ENCODE measurements at regions not wholly inside any gene's neighbourhood (a gene's known extent, or its start where the extent isn't known, plus 50 kb on each side); places are given as distances from the start of the nearest gene placed in this dataset.

DNA sequence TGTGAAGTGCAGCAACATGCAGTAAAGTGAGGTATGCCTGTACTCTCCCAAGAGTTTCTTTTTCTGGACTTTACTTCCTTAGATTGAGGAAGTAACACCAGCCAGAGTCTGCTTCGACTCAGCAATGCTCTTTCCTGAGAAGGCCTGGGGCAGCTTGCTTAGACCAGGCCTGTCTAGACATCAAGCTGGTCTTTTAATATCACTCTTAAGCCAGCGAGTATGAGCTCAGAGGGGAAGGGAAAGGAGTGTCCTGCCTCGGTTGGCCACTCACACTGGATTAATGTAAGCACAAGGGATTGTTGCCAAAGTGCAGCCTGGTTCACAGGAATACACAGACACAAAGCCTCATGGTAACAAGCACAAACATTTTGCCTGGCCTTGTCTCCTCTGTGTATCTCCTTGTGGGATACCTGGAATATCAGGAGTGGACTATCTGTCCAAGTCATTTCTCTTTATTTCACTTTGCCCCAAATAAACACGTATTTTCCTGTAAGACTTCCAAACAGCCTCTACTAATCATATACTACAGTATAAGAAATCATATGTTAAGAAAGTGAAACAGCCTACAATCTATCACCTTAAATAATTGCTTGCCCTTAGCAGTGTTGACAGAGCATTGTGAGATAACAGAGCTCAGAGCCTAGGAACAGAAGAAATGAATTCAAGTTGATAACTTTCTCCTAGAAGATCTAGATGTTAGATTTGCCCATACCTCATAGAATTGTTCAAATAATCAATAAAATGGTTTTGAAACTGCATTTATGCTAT lies 121.2 kb upstream of the DAAM1 start:
- H3K9me3 ChIP-seq = peaks cover 0 to 15% of the 10 kb centered on the region in 2 donors
- no peaks in the 10 kb centered on the region for H3K36me3 ChIP-seq
- TF ChIP-seq, protein P1, sequence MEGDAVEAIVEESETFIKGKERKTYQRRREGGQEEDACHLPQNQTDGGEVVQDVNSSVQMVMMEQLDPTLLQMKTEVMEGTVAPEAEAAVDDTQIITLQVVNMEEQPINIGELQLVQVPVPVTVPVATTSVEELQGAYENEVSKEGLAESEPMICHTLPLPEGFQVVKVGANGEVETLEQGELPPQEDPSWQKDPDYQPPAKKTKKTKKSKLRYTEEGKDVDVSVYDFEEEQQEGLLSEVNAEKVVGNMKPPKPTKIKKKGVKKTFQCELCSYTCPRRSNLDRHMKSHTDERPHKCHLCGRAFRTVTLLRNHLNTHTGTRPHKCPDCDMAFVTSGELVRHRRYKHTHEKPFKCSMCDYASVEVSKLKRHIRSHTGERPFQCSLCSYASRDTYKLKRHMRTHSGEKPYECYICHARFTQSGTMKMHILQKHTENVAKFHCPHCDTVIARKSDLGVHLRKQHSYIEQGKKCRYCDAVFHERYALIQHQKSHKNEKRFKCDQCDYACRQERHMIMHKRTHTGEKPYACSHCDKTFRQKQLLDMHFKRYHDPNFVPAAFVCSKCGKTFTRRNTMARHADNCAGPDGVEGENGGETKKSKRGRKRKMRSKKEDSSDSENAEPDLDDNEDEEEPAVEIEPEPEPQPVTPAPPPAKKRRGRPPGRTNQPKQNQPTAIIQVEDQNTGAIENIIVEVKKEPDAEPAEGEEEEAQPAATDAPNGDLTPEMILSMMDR (IDR thresholded peaks at IDR 0.05) = no peak
- H3K27me3 ChIP-seq = no peaks in the 10 kb centered on the region
- DNase-seq (ENCODE audit: low spot score) = no peak
- no peak overlapping the region for H3K4me3 ChIP-seq
- no peak overlapping the region for H3K27ac ChIP-seq
- H3K4me1 ChIP-seq = no peaks in the 10 kb centered on the region

DNA sequence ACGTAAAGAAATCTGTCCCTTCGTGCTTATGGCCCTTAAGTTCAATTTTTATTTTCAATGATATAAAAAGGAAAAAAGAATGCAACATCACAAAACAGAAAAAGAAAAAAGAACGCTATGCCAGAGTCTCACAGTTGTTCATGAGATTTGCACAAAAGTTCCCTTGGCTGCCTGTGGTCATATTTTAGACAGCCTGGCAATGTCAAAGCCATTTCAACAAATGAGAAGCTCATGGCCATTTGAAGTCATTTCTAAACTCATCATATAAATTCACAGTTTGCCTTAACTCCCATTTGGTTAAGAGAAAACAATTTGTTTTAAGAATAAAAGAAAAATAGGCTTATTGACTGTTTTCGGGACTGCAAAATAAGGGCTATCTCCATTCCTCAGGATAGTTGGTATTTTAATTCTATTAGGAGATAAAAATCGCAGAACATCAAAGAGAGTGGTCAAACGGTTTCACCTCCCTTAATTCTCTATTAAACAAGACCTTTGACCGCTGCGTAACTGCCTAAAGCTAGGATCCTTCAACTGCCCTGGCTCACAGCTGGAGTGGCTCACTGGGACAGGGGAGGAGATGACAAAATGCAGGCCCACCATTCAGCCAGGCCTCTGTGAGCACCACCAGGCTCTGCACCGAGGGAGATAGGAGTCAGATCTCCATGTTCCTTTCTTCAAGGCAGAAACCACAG lies 119.2 kb upstream of the DAAM1 start:
- no peak for DNase-seq (ENCODE audit: low spot score)
- H3K4me1 ChIP-seq = no peaks in the 10 kb centered on the region
- H3K27me3 ChIP-seq = no peaks in the 10 kb centered on the region
- TF ChIP-seq, protein P1 (IDR thresholded peaks at IDR 0.05) = no peak
- no peaks in the 10 kb centered on the region for H3K9me3 ChIP-seq
- H3K36me3 ChIP-seq = no peaks in the 10 kb centered on the region
- H3K27ac ChIP-seq = no peak overlapping the region
- no peak overlapping the region for H3K4me3 ChIP-seq

DNA sequence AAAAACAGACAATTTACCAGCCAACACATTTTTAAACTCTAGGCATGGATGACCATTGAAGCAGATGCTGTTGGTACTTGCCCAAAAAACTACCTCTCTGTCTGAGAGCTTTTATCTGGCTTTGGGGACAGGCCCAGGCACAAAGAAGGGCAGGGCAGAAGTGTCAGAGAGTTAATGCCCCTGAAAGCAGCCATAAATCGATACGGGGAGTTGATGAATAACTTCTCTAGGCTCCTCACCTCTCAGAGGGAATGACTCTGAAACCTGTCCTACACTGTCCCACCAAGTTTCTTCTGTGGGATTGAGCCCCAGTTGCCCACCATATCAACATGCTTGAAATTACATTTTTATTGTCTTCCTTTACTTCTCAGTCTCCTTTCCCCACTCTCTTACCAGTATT lies 113.0 kb upstream of the DAAM1 start:
- H3K4me1 ChIP-seq = no peaks in the 10 kb centered on the region

DNA sequence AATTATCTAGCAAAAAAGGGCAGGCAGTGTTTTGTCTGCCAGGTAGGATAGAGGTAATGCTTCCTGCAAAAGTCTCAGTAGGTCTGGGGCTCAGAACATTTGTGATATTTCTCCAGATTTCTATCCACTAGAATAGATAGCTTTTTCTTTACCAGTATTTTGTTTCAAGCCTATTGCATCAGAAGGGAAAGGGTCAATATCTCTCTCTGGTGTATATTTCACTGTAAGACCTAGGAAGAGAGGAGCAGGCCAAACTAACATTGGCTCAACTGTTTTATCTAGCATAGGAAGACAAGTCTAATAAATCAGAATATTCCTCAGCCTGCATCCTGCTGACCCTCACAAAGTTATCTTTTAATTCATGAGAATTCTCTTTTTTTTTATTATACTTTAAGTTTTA lies 106.7 kb upstream of the DAAM1 start:
- no peaks in the 10 kb centered on the region for H3K4me1 ChIP-seq
- TF ChIP-seq, protein P1 (IDR thresholded peaks at IDR 0.05) = no peak
- DNase-seq (ENCODE audit: low spot score) = no peak
- no peaks in the 10 kb centered on the region for H3K9me3 ChIP-seq
- no peaks in the 10 kb centered on the region for H3K27me3 ChIP-seq
- H3K36me3 ChIP-seq = no peaks in the 10 kb centered on the region
- no peak overlapping the region for H3K27ac ChIP-seq
- H3K4me3 ChIP-seq = no peak overlapping the region

More for the DNA sequence above, 113.0 kb upstream of the DAAM1 start:
- TF ChIP-seq, protein P1 (IDR thresholded peaks at IDR 0.05) = no peak
- H3K27me3 ChIP-seq = no peaks in the 10 kb centered on the region
- no peak for DNase-seq (ENCODE audit: low spot score)
- H3K4me3 ChIP-seq = no peak overlapping the region
- no peaks in the 10 kb centered on the region for H3K36me3 ChIP-seq
- H3K9me3 ChIP-seq = no peaks in the 10 kb centered on the region
- H3K27ac ChIP-seq = no peak overlapping the region

DNA sequence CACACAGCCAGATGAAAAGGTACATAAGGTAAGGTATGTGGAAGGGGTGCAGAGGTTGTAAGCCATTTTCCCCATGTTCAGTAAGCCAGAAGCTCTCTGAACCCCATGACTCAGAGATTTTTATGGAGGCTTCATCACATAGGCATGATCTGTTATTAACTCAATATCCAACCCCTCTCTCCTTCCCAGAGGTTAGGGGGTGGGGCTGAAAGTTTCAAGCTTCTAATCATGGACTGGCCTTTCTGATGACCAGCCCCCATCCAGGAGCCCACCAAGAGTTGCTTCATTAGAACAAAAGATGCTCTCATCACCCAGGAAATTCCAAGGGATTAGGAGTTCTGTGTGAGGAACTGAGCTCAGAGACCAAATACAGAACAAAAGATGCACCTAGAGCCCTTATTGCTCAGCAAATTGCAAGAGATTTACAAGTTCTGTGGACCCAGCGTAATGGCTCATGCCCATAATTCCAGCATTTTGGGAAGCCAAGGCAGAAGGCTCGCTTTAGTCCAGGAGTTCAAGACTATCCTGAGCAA lies 103.2 kb upstream of the DAAM1 start:
- Histone ChIP-seq H3K4me1 (no peaks in the 10 kb centered on the region), H3K27me3 (no peaks in the 10 kb centered on the region), H3K9me3 (no peaks in the 10 kb centered on the region), H3K4me3 (no peak overlapping the region), H3K27ac (no peak overlapping the region), H3K36me3 (no peaks in the 10 kb centered on the region)
- DNase-seq (ENCODE audit: low spot score) = no peak
- TF ChIP-seq, protein P1 (IDR thresholded peaks at IDR 0.05) = no peak

Measured in right atrium auricular region (tissue), 2 donors.